HG02798 (cell line): ENCODE measurements at regions not wholly inside any gene's neighbourhood (a gene's known extent, or its start where the extent isn't known, plus 50 kb on each side); places are given as distances from the start of the nearest gene placed in this dataset.

Source experiments
- ATAC-seq: cut with Tn5 transposase; IDR thresholded peaks from one replicate; pipeline ENCODE4 v1.9.1; 2021; ENCODE audit warnings: mild to moderate bottlenecking; ENCODE audit not compliant: unreplicated experiment, poor library complexity

DNA sequence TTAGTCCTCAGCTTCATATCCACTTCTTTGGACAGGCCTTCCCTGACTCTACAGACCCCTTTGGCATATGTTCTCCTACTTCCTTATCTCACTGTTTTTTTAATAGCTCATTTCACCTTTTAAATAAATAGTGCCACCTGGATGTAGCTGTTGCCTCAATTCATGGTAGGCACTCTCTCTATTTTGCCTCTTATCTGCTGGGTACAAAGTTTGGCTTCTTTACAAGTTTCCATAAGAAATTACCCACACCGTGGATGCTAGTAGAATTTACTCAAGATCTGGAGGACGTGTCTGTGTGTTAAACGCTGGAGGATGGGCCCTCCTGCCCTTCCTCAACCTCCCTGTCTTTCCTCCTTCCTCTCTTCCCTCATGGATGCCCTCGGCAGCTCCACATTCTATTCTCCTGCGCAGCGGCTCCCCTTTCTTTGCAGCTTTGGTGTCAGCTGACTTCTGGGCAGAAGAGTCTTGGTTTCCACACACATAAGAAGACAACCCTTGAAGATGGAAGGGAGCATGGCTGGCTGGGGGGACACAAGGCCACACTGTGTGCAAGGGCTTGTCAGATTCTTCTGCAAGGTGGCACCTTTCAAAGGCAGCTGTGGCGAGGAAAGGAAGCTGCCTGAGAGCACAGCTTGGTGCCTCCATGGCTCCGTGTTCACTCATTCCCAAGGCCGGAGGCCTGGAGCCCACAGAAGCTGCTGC lies 212.6 kb downstream of the SNX19 start:
- no peak for ATAC-seq

DNA sequence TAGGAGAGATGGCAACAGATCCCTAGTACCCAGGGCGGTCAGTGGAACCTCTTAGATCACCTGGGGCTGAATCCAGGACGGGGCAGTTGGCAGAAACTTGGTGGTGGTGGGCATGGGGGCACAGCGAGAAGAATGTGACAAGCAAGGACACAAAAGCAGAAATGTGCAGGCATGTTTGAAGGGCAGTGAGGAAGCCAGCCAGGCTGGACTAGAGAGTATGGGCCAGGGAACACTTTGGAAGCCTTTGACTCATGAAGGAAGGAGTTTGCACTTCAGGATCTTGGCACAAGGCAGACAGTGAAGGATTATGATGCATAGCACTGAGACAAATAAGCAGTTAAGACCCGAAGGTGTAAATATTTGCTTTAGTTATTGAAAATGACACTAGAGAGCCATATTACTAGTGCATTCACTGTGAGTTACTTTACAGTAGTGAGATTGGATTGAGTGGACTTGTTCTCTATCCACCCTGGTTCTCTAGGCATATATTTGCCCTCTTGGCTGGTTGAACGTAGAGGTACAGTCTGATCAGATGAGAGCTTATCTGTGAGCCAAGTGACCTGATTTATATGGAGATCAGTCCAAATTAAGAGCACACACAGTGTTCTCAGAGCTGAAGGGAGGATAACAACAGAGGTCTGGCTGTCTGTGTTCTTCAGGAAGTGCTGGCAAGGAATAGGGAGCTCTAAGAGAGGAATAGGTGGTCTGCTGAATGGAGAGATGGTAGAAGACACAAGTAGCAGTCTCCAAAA lies 210.4 kb downstream of the SNX19 start:
- no peak for ATAC-seq

DNA sequence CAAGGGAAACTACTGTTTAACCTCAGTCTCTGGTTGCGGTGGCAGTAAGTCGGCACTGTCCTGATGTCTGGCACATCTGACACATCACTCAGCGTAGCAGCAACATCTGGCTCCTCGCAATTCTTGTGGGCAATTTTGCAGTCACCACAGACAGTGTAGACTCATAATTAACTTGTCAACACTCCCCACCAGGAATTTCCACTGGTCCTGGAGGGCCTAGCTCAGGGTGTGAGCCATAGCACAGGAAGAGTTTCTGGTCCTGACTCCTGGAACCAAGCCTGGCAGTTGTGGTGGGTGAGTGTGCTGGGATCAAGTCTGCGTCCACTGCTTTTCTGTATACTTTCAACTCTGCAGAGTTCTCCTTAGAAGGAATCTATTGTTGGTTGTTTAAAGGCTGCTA lies 209.7 kb downstream of the SNX19 start:
- no peak for ATAC-seq

DNA sequence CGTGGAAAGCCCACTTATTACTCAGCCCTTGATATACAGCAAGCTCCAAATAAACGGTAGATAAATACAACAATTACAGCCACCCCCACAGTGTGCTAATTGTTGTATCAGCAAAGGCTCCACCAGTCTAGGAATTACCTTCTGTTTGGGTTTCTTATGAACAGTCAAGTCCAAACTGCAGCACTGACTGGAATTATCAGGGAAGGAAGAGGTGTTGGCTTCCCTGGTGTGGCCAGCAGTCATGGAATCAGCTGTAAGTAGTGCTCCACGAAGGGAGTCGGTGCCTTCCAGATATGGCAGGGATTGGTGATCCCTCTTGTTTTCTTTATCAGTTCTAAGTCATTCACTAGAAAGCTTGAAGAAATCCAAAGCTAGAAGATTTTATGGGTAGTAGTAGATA lies 209.1 kb downstream of the SNX19 start:
- no peak for ATAC-seq

DNA sequence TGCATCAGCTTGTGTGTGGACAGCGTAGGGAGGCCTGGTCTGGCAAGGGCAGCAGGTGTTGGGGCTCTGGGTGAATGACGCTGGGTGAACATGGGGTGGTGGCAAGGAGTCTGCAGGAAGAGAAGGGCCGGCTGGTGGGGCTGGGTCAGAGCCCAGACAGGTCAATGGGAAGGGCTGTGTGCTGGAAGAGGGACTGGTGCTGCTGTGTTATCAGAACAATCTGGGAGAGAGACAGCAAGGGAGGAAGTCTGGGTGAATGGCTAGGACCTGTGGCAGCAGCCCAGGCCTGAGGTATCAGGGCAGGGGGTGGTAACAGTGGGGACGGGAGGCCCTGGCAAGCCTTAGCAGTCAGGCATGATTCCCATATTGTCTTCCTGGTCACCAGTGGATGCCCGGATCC lies 206.7 kb downstream of the SNX19 start:
- ATAC-seq: no peak

DNA sequence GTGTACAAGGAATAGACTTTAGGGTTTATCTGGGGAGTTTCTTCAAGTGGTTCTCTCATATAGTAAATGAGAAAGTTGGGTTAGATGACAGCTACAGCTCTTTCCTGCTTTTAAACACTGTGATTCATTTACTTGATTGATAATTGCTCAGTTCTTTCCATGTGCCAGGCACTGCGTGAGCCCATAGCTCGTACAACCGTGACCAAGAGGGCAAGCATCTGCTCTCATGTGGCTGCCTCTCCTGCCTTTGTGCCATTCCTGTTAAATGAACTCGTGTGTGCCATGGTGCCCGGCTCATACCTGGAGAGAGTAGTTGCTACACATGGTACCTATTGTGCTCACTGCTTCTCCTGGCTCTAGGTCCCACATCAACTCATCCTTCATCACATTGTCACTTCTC lies 206.3 kb downstream of the SNX19 start:
- ATAC-seq: no peak

DNA sequence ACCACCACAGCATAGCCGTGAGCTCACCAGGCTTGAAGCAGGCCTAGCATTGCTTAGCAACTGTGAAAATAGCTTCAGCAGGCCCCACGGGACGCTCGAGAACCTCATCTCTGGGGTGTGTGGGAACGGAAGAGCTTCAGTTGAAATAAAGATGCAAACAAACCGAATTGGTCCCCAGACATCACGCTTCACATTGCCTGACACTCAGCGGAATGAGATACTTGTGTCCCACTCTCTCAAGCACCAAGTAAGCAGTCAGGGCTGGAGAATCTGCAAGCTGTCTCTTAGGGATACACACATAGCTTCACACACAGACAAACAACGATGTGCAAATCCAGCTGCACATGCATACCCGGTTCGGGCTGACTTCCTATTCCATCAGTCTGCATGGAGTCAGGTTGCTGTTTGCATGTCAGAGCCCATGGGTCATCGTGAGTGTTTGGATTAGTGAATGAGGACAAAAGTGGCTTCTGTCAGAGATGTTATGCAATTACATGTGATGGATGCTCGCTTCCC lies 205.7 kb downstream of the SNX19 start:
- no peak for ATAC-seq

DNA sequence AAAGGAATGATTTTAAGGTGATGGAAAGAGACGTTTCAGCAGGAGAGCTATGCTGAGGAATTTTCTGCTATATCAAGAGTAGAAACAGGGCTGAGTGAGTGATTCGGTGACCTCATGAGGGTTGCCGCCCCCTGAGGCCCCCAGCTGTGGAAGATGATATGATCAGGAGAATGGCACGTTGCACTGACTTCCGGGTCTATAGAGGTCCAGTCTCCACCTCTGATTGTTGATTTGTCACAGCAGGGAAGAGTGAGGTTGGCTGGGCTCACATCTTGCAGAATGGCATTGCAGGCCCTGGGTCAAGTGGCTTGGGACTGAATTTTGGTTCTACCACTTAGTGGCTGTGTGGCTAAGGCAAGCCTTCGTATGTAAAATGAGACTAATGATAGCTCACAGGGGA lies 205.1 kb downstream of the SNX19 start:
- ATAC-seq: no peak

DNA sequence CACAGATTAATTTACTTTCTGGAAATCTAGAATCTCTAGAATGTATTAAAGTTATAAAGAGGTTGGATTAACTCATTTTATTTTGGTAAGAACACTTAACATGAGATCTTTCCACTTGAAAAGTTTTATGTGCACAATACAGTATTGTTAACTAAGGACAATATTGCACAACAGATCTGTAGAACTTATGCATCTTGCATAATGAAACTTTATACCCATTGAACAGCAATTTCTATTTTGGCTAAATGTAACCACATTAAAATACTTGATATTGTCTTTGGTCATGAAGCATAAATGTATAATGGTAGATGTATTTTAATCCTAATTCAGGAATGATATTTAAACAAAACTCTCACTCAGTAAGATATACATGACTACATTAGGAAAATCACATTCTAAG lies 203.8 kb downstream of the SNX19 start:
- no peak for ATAC-seq

DNA sequence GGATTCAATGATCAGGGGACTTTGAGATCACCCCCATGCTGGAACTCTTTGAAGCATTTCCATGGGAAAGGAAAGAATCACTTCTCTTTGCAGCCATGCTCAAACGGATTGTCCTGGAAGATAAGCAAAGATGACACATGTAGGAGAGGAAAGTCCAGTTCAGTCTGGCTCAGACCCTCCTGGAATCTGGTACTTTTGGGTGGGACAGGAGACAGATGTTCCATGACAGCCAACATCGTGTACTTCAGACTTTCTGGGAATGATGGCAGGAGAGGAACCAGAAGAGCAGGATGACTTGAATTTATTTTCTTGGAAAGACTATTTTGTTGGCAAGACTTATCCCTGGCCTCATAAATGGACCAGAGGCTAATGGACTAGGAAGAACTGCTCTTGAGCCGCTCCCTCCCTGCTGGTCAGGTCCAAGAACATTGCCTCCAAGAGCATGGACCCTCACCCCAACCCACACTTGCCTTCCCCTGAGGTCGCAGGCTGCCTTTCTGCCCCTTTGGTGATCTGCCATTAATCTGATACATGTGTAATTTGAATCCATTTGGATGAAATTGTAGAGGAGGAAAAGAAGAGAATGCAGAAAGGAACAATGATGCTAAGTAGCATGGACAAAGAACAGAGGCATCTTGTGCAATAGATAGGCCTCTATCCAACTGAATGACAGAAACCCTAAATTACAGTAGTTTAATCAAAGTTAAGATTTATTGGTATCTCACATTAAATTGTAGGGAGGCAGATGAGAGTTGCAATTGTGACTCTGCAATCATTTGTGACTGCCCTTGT lies 201.0 kb downstream of the SNX19 start:
- ATAC-seq: no peak

DNA sequence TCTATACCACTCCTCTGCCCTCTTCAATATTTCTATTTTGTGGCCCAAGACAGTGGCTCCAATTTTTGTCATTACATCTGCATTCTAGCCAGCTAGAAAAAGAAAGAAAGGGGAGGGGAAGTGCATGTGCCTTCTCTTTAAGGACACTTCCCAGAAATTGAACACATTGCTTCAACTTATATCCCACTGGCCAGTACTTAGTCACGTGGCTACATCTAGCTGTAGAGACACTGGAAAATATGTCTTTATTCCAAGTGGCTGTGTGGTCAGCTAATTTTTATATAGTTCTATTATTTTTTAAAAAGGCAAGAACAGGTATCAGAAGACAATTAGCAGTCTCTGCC lies 200.4 kb downstream of the SNX19 start:
- ATAC-seq: no peak

DNA sequence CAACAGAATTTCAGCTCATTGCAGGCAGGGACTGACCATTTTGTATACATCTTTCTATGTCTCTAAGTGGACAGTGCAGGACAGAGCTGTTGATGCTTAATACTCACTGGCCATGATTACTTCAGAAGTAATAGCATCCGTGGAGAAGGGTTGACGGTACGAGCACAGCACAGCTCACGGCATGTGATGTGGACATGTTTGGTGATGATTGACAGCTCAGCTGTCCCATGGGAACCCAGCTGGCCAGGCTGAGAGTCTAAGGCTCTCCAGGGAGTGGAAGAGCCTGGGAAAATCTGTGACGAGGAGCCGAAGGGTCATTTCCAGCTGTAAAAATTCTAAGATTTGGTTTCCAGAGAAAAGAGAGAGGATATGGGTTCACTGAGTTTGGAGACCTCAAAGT lies 198.2 kb downstream of the SNX19 start:
- no peak for ATAC-seq

DNA sequence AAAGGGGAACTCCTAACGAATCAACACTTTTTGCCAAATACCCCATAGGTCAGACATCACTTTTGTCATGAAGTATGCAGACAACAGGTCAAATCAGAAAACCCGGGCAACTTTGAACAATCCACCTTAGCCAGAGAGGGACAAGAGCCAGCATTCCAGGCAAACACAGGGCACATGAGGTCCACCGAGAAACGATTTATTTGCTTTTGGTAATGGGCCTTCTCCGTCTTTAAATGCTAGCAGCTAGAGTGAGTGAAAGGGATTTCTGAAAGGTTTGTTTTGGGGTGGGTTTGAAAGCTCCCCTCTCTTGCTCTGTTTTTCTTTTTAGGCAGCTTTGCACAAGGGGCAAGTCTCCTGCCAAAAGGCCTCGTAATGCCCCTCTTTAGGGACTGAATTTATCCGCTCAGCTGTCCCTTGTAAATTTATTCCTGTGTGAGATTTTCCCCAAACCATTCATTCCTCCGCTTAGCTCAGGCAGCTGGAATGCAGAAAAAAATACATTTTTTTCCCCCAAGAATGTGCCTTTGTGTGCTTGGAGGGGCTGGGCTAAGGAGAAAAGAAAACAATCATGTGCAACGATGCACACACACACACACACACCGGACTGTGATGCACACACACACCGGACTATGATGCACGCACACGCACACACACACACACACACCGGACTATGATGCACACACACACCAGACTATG lies 196.9 kb downstream of the SNX19 start:
- ATAC-seq: no peak

DNA sequence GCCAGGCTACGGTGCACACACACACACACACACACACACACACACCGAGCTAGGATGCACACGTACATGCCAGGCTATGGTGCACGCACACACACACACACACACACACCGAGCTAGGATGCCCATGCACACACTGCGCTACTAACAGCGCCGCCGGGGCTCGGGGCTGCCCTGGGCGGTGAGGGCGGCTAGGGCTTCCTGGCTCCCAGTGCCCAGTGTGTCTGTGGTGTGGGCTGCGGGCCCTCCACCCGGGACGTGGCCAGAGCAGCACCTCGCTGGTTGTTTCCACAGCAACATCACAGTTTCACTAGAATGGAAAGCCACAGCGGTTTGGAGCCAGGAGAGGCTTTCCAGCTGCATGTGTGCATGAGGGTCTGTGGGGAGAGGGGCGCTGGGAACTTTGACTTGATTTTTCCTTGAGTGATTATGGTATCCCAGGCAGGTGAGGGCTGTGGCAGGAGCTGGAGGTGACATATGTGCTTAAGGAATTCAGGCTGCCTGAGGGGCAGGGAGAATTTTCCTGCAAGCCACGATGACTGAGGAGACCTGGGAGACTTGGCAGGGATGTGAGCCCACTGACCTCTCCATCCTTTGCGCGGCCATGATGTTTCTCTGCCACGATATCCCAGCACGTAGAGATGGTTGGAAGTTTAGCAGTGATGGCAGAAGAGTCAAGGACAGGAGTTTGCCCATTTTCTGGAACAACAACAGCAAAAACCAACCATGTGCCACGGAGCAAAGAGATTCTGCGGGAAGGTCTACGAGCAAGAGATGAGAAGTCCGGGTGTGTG lies 195.9 kb downstream of the SNX19 start:
- no peak for ATAC-seq

DNA sequence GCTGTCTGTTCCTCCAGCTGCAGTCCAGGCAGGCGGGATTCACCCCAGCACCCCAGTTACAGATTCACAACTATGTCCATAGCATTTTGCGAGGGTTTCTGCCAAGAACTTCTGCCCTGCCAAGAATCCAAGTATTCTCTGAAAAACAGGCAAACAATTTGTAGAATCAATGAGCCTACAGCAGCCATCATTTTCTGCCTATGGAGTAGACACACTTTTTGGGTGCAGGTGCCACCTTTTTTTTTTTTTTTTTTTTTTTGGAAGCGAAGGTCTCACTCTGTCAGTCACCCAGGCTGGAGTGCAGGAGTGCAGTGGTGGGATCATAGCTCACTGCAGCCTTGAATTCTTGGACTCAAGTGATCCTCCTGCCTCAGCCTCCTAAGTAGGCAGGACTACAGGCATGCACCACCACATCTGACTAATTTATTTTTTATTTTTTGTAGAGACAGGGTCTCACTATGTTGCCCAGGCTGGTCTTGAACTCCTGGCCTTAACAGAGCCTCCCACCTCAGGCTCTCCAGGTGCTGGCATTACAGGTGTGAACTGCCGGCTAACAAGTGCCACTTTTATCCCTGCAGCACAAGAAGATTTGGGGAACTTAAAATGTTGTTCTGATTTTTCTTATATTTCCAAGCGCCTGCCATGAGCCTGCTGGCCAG lies 195.1 kb downstream of the SNX19 start:
- no peak for ATAC-seq

DNA sequence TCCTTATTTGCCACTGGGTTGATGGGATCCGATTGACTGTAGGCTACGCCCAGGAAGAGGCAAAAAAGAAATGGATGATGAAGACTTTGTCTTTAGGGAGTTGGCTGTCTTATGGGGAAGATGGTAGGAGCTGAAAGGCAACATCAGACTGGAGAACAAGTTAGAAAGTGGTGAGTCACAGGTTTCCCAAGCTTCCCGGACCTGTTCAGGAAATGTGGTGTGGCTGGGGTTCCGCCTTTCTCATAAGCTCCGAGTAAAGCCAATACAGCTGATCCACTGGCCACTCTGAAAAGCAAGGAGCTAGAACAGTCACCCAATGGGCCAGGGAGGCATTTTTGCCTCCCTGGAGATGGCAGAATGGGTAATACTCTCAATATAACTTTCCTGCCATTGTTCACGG lies 194.5 kb downstream of the SNX19 start:
- ATAC-seq: no peak

DNA sequence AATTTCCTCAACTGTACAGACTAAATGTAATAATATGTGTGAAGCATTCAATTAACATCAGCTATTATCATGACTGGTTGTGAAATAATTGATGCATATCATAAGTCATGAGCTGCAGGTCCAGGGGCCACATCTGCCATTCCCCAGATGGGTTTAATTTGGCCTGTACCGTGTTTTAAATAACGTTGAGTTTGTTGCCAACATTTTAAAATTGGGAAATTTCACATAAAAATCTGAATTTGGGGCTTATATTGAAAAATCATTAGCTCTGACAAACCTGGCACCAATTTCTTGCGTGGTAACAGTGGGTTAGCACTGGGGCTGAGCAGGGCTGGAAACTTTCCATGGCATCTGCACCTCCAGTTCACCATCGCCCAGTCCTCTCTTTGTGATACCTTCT lies 193.9 kb downstream of the SNX19 start:
- no peak for ATAC-seq

DNA sequence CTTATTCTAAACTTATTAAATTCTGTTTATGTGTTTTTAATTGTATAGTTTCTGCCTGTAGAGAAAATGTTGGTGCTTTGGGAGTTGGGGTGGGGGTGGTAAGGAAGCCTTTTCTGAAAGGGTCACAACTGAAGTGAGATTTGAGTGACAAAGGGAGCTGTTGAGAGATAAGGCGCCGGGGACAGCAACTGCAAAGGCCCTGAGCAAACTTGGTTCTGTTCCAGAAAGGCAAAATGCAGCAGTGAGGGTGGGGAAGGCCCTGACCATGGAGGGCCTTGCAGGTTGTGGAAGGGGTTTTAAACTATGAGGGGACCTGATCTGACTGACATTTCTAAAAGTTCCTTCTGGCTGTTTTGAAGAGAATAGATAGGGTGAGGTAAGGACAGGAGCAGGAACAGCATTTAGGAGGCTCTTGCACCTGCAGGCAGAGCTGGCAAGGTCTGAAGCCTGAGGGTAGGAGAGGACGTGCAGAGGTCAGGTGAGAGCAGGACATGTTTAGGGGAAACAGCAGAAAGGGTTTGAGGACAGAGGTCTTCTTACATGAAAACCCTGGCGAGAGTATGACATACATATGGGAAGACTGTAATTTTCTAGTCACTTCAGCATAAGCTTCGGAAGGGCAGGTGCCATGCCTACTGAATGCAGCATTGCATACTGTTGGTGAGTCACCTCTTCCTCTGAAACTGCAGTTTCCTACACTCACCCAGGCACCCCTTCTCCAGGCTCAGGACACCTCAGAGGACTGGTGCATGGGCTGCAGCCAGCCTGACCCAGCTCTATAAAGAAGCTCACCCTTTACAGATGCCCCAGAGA lies 190.7 kb downstream of the SNX19 start:
- ATAC-seq: no peak
